GM18868 (cell line): ENCODE measurements at regions not wholly inside any gene's neighbourhood (a gene's known extent, or its start where the extent isn't known, plus 50 kb on each side); places are given as distances from the start of the nearest gene placed in this dataset.

Experiments
- ATAC-seq: cut with Tn5 transposase; IDR thresholded peaks from one replicate; pipeline ENCODE4 v1.9.1; 2021; ENCODE audit warnings: mild to moderate bottlenecking, moderate library complexity; ENCODE audit not compliant: unreplicated experiment

DNA sequence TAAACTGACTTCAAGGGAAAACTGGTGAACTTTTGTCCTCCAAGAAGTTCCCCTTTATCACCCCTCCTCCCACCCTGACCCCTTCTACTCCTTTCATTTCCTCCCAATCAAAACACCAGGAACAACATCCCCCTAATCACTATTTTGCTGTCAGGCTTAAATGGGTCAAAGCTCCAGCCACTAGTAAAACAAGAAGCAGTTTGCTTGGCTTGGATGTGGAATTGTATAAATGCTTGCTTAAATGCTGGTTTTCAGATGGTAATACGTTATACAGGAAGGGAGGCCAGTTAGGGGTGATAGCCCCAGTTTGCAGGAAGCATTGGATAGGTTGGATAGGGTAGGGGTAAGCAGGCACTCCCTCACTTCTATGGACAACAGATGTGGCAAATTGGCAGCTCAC lies 473.6 kb downstream of the AGTPBP1 start:
- ATAC-seq = no peak

GRCh38 chr9:85264695-85265094 lies 477.1 kb downstream of the AGTPBP1 start:
- no peak for ATAC-seq

GRCh38 chr9:85263288-85263687 lies 478.5 kb downstream of the AGTPBP1 start:
- no peak for ATAC-seq

DNA sequence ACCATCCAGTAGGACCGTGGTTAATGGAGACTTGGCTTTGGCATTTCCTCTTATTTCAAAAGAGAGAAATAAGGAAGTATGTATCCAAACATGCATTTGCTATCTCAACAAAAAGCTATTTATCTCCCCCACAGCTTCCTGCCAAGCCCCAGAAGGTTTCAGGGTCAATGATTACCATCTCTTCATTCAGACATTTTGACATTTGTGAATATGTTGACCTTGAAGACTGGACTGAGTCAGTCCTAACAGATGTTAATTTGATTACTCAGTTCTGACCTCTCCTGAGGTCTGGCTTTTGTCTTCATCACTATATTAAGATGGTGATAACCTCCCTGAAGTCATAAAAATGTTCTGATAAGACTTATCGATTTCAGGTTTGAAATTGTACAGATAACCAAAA lies 479.4 kb downstream of the AGTPBP1 start:
- no peak for ATAC-seq

- no peak for ATAC-seq
These were observed 481.4 kb downstream of the AGTPBP1 start for GRCh38 chr9:85260275-85260845.

DNA sequence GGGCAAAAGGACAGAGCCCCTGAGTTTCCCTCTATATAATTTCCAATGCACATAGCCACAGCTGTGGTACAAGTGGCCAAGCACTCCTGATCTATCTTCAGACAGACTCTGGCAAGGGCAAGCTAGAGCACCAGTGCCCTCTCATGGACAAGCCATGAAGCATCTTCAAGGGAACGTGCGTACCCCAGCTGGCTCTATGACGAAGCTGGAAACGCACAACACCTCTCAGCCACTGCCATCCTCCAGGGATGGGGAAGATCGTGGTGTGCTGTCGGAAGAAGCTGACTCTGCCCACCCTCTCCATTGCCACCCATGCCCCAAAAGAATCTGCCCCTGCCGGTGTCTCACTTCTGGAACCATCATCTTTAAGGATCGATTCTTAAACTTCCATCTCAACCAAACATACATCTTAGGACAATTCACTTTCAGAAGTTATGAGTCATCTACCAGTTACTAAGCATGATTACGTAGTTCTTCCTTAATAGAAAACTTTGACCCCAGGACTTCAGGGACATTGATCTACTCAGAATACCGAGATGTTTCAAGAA lies 482.9 kb downstream of the AGTPBP1 start:
- ATAC-seq = peak; percentile 87

- ATAC-seq = no peak
These were observed 483.5 kb downstream of the AGTPBP1 start for GRCh38 chr9:85258236-85258635.

DNA sequence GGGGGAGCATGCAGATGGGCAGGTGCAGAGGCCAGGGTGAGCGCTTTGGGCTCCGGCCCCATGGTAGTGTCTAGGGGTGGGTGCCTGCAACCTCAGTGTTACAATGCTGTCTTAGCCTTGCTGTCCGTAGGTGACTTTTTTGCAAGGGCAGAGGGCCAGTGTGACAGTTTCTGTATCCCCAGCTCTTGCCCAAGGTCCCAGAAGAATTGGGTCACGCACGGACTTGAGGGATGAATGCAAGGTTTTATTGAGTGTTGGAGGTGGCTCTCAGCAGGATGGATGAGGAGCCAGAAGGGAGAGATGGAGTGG lies 492.5 kb downstream of the AGTPBP1 start:
- ATAC-seq = no peak

- no peak for ATAC-seq
These were observed 493.0 kb downstream of the AGTPBP1 start for GRCh38 chr9:85248514-85249312.

GRCh38 chr9:85246541-85246940 lies 495.2 kb downstream of the AGTPBP1 start:
- no peak for ATAC-seq

DNA sequence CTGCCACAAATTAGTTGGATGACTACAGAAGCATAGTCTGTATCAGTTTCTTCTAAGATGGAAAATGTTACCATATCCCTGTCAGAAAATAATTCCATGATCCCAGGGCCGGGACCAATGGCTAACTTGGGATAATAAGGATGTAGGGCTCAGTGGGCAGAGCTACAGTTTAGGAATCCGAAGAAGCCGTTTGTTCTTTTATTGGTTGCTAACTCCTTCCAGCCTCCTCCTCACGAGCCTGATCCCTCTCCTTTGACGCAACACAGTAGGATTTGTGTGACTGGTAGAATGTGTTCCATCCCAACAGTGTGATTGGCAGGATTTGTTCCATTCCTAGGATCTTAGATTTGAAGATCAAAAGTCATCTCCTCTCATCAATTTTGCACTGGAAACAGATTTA lies 496.9 kb downstream of the AGTPBP1 start:
- no peak for ATAC-seq

DNA sequence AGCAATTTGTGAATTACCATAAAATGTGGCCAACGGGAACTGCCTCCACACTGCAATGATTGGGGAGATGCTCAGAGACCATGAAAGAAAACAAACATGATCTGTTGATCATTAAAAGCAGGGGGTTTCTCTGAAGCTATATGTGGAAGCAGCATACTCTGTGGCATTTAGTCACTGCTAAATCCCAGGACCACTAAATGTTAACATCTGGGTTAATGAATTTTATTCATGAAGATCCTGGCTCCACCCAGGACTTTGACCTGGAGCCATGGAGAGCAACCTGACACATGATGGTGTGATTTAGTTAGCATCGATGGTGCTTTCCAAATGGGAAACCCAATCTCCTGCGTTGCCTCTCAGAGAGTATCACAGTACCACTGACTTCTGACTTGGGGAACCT lies 497.8 kb downstream of the AGTPBP1 start:
- ATAC-seq = no peak

- no peak for ATAC-seq
These were observed 504.3 kb downstream of the AGTPBP1 start for GRCh38 chr9:85237478-85237877.

DNA sequence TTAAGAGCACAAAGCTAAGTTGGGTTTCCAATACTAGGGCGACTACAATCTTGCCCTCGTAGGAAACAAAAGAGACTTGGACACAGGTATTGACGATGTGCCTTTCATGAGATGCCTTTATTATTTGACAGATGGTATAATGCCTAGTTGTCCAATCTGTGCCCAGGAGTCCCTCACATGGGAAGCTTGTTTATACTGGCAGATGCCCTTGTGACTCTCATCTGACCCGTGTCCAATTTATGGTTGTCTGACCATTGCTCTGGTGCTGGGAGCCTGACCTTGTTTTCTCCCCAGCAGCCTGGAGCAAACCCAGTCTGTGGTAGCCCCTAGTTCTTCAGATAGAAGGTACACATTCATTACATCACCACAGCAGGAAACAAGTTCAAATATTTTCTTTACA lies 511.7 kb downstream of the AGTPBP1 start:
- ATAC-seq = no peak

GRCh38 chr9:85228111-85228855 lies 513.5 kb downstream of the AGTPBP1 start:
- no peak for ATAC-seq

GRCh38 chr9:85225180-85225579 lies 516.6 kb downstream of the AGTPBP1 start:
- ATAC-seq = no peak

- ATAC-seq = no peak
These were observed 517.0 kb downstream of the AGTPBP1 start for GRCh38 chr9:85224729-85225128.

DNA sequence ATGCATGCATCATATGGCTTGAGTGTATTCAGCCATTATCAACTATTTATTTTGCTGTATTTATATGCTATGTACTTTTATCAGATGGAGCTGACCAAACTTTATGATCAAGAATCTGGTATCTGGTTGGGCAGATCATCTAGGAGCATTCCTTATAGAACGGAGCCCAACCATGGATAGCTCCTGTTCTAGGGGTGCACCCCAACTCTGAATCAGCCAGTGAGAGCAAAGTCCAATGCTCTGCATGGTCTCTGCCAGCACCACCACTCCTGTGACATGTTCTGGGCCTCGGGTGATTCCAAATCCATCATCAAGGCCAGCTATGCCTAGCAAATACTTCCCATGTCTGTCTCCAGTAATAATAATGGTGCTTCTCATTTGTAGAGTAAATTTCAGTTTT lies 517.5 kb downstream of the AGTPBP1 start:
- no peak for ATAC-seq

DNA sequence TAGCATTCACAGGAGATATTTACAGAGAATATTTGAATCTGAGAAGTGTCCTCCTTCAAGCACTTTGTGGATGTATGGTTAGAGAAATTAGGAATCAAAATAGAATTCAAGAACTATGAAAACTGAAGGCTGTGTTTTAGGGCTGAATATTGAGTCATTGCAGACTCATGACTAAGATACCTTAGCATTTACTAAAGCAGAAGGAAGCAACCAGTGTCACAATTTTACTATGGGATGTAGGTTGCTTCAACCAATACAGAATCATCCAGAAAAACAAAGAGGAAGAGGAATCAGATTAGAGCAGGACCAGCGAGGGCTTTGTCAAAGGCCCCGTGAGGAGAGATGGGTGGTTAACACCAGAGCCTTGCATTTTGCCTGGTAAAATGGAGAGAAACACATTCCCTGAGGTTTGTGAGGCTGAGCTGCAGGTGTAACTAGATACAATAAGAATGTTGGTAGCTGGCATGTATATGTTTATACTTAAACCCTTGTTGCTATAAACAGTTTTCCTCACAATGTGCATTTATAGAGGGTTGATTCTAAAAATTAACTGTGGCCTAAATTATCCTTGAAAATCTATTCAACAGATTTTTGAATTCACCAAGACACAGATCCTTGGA lies 518.1 kb downstream of the AGTPBP1 start:
- no peak for ATAC-seq

GRCh38 chr9:85216601-85217000 lies 525.2 kb downstream of the AGTPBP1 start:
- ATAC-seq = no peak

- no peak for ATAC-seq
These were observed 525.8 kb downstream of the AGTPBP1 start for GRCh38 chr9:85215961-85216360.
